ENCODE measurements at regions not wholly inside any gene's neighbourhood (a gene's known extent, or its start where the extent isn't known, plus 50 kb on each side); places are given as distances from the start of the nearest gene placed in this dataset.
A peak's percentile ranks its signal among the peaks of the same experiment; 100 is the strongest.
"Not testable (repeated sequence)": the region's sequence is repeated elsewhere in the genome, so short reads cannot be mapped to it uniquely, and the experiment has no call there.

DNA sequence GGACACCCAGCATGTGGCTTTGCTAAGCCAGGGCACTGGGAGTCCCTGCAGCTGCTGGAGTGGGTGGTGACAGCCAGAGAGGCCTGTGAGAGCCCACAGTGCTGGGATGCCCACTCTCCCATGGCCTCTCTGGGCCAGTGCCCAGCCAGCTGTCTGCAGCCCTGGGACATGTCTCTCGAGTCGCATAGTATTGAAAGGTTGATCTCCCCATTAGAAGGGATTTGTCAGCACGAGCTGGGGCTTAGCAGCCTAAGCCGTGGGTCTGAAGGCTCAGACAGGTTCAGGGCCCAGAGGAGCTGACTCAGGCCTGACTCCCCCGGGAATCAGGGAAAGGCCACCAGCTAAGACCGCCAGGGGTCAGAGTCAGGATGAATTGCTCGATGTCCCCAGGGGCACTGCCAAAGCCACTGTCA is 53.5 kb downstream of the FOXD2 start:
- FAIRE-seq (no peak), DNase-seq (ENCODE audit: insufficient read length, low spot score) (no peak)
- peak; percentile 13 for TF ChIP-seq CTCF (IDR thresholded peaks at IDR 0.05; ENCODE audit: insufficient read depth, missing control alignments)

GRCh38 chr1:47495176-47495713 is 57.4 kb downstream of the FOXD2 start:
- FAIRE-seq (no peak), DNase-seq (ENCODE audit: insufficient read length, low spot score) (no peak)
- TF ChIP-seq CTCF (IDR thresholded peaks at IDR 0.05; ENCODE audit: insufficient read depth, missing control alignments), result no peak

- FAIRE-seq (no peak), DNase-seq (ENCODE audit: insufficient read length, low spot score) (no peak)
- no peak for TF ChIP-seq CTCF (IDR thresholded peaks at IDR 0.05; ENCODE audit: insufficient read depth, missing control alignments)
Measured at GRCh38 chr1:47498551-47498950, 60.7 kb downstream of the FOXD2 start.

DNA sequence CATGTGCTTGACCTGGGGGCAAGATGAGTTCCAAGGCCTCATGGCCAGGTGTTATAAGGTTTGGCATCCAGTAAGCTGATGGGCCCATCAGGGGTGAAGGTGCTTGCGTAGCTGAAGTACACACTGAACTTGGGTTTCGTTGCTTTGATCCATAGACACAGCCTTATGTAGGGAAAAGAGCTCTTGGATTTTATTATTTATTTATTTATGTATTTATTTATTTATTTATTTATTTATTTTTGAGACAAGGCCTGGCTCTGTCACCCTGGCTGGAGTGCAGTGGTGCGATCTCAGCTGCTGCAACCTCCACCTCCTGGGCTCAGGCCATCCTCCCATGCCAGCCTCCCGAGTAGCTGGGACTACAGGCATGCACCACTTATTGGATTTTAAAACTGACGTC is 63.2 kb downstream of the FOXD2 start:
- no peak for TF ChIP-seq CTCF (IDR thresholded peaks at IDR 0.05; ENCODE audit: insufficient read depth, missing control alignments)
- FAIRE-seq, result no peak
- DNase-seq (ENCODE audit: insufficient read length, low spot score), result no peak

- no peak for TF ChIP-seq CTCF (IDR thresholded peaks at IDR 0.05; ENCODE audit: insufficient read depth, missing control alignments)
- FAIRE-seq, result no peak
- DNase-seq (ENCODE audit: insufficient read length, low spot score), result no peak
Measured at GRCh38 chr1:47502746-47503370, 65.0 kb downstream of the FOXD2 start.

DNA sequence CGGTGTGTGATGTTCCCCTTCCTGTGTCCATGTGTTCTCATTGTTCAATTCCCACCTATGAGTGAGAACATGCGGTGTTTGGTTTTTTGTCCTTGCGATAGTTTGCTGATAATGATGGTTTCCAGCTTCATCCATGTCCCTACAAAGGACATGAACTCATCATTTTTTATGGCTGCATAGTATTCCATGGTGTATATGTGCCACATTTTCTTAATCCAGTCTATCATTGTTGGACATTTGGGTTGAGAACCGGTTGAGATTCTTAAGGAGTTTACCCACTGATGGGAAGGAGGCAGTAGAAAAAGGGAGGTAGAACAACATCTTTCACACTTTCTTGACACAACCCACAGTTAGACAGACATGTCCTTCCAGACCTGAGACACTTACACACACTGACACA is 67.0 kb downstream of the FOXD2 start:
- not testable (repeated sequence) for DNase-seq (ENCODE audit: insufficient read length, low spot score); FAIRE-seq

DNA sequence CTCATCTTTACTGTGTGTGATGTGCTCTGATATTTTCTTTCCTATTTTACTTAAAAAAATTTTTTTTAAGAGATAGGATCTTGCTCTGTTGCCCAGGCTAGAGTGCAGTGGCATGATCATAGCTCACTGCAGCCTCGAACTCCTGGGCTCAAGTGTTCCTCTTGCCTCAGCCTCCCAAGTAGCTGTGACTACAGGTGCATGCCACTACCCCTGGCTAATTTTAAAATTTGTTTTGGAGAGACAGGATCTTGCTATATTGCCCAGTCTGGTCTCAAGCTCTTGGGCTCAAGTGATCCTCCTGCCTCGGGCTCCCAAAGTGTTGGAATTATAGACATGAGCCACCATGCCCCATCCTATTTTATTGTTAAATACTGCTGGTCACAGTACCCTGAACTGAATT is 67.4 kb downstream of the FOXD2 start:
- DNase-seq (ENCODE audit: insufficient read length, low spot score) (no peak), FAIRE-seq (no peak)
- TF ChIP-seq CTCF (IDR thresholded peaks at IDR 0.05; ENCODE audit: insufficient read depth, missing control alignments), result no peak
